ENCODE measurements at regions not wholly inside any gene's neighbourhood (a gene's known extent, or its start where the extent isn't known, plus 50 kb on each side); places are given as distances from the start of the nearest gene placed in this dataset.

DNA sequence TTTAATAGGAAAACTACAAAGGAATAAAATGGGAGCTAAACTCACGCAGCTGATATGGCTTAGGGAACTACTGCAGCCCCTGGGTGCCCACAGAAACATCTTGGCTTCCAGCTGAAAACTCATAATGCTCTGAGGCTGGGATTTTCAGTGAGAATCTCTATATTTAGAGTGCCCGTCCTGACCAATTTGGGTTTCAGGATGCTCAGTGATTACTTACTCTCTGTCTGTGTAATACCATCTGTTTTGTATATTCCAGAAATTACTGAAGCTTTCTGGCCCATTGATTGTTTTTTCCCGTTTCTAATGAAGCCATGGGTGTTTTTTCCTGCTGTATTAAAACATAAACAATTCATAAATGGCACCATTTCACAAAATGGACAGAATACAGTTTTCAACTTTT is 50.6 kb upstream of the ZNF385D start:
- no peak for DNase-seq (ENCODE audit: low spot score)

DNA sequence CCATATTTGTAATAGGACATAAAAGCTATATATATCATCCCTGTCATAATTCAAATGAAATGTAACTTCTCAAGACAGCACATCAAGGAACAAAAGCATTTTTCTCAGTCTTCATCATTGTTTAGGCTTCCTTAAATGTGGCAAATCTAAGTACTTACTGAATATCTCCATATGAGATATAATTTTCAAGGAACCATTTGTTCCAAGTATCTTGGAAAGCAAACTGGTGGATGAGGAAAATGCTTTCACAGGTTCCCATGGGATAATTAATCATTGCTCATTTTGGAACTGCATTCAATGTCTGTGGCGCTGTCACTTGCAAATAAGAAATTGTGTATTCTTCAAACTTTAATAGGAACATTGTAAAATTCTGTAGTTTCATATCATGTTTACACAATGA is 52.6 kb upstream of the ZNF385D start:
- DNase-seq (ENCODE audit: low spot score): no peak

DNA sequence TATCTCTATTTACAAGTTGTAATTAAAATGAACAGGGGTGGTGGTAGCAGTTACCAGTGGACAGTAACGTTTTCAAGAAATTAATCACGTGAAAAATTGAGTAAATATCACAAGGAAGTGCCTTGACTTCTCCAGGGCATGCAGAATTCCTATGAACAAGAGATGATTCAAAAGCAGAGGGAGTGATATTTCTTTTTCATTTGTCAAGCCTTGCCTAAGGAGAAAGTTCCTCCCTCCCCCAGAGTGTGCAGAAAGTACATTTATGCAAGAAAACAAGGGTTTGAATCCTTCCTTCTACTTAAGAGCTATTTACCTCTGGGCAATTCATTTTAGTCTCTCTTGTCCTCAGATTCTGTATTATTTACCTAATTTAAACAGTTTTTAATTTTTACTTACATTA is 53.3 kb upstream of the ZNF385D start:
- DNase-seq (ENCODE audit: low spot score): no peak

DNA sequence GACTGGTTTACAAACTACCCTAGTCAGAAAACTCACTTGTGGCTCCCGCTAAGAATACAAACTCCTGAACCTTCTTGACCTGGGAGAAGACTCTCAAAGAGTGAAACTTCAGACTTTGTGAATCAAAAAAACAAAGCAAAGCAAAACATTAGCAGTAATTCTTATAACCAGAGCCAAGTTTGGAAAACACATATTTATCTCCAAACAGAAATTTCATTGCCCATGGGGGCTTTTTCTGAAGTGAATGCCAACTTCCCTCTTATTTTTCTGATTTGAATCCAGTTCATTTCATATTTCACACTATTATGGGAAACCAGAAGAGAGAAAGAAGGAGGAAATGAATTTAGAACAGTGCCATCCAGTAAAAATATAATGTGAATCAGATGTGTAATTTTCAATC is 55.7 kb upstream of the ZNF385D start:
- DNase-seq (ENCODE audit: low spot score): no peak

DNA sequence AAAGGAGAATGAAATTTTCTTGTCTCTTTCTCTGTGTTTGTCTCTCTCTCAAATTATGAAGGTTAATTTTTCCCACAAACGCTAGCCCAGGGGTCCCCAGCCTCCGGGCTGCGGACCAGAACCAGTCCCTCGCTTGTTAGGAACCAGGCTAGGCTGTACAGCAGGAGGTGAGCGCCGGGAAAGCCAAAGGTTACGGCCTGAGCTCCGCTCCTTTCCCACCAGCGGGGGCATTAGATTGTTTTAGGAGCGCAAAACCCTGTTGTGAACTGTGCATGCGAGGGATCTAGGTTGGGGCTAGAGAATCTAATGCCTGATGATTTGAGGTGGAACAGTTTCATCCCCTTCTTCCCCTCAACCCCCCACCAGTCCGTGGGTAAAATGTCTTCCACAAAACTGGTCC is 74.7 kb upstream of the ZNF385D start:
- DNase-seq (ENCODE audit: low spot score): no peak

DNA sequence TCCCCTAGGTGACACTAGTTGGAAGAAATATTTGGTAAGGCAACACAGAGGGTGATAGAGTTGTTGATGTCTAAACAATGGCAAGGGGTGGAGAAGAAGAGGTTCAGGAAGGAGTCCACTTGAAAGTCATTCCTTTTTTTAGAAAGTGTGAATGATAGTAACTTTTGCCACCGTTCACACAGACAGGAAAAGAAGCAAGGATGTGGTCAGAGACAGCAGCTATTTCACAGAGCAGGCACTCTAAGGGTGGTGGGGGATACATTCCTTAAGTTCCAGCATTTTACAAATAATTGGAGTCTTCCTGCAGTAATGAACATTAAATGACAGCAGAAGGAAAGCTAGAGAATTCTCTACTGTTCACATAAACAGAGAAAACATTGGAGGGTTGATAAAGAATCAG is 75.4 kb upstream of the ZNF385D start:
- no peak for DNase-seq (ENCODE audit: low spot score)

DNA sequence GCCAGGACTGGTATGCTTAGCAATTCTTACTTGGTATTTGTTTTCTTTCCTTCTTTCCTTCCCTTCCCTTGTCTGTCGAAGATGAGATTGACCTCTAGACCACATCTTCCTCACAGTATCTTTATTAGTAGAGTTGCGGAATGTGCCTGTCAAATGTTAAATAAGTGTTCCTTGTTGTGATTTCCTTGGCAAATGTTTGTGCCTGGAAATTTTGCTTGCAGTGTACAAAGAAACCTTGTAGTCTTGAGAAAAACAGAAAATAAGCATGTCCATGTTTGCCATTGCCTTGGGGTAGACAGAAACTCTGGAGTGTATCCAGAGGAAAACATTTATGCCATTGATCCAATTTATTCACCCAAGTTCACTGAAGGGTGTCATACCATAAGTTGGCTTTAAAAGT is 79.5 kb upstream of the ZNF385D start:
- DNase-seq (ENCODE audit: low spot score): no peak

DNA sequence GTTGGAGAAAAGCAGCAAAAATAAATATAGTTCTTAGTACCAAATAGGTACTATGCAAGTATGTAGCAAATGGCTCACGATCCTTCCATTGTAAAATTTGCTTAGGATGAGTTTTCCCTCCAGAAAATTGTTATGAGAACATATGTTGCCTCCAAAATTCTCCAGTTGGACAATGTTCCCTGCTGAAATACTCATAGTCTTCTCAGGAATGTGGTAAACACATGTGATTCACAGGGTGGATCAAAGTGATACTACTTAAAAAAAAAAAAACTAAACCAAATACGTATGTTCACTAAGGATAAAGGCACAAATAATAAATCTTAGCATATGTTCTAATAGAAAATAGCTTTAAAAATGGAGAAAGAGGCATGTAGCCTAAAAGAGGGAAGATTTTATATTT is 84.3 kb upstream of the ZNF385D start:
- DNase-seq (ENCODE audit: low spot score): no peak

DNA sequence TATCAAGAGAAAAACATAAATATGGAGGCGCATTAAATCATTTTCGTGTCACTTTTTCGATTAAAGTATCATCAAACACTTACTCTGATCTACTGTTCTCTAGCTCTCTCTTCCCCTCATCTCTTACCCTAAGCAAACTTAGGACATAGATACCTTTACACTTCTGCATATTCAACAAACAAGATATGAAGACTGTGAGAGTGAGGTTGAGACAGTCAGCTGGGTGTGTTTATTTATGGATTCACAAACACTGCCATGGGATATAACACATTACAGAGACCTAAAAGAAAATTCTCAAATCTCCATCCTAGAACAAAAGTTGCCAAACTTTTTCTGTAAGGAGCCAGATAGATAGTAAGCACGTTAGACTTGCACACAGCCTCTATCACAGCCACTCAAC is 85.2 kb upstream of the ZNF385D start:
- no peak for DNase-seq (ENCODE audit: low spot score)

DNA sequence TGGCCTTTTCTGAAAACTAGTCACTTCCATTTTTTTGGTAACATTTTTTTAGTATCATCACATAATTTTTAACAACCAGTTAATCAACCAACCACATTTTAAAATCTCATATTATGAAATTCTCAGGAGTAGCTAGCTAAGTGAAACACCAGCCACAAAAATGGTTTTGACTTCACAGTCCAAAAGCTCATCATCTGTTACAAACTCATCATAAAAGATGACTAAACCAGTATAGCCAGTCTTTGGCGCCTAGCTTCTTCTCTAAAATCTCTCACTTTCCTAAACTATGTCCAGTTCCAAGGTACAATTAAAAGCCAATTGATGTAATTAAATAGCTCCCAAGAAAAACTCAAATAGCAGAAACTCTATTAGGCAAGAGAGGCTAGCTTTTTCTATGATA is 88.2 kb upstream of the ZNF385D start:
- no peak for DNase-seq (ENCODE audit: low spot score)

DNA sequence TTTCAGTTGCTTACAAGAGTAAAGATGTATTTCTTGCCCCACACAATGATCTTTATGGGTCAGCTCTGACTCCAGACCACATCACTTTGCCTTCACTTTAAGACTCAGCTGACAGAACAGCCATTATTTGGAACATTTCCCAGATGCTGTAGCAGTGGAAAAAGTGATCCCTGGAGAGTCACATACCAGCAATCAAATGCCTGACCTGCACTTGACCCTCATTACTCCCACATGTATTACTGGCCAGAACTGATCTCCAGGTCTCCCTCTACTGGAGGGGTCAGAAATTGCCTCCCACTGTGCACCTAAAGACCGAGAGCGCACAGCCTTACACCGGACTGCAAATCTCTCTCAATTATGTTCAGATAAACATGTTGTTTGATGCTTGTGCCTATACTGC is 88.6 kb upstream of the ZNF385D start:
- DNase-seq (ENCODE audit: low spot score): no peak

DNA sequence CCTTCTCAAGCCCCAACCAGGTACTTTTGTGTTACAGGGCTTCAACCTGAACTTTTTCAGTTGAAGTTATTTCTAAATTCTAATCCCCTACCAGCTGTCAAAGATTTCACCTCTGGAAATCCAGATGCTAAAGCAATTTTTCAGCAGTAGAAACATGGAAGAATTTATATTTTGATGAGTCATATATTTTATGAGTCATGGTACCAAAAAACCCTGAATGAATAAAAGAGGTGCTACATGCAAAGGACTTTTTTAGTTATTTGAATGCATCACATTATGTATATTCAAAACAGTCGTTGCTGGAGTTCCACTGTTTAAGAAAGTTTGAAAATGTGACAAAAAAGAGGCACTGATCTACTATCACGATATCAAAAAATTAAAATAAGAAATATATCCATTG is 96.0 kb upstream of the ZNF385D start:
- DNase-seq (ENCODE audit: low spot score): no peak

DNA sequence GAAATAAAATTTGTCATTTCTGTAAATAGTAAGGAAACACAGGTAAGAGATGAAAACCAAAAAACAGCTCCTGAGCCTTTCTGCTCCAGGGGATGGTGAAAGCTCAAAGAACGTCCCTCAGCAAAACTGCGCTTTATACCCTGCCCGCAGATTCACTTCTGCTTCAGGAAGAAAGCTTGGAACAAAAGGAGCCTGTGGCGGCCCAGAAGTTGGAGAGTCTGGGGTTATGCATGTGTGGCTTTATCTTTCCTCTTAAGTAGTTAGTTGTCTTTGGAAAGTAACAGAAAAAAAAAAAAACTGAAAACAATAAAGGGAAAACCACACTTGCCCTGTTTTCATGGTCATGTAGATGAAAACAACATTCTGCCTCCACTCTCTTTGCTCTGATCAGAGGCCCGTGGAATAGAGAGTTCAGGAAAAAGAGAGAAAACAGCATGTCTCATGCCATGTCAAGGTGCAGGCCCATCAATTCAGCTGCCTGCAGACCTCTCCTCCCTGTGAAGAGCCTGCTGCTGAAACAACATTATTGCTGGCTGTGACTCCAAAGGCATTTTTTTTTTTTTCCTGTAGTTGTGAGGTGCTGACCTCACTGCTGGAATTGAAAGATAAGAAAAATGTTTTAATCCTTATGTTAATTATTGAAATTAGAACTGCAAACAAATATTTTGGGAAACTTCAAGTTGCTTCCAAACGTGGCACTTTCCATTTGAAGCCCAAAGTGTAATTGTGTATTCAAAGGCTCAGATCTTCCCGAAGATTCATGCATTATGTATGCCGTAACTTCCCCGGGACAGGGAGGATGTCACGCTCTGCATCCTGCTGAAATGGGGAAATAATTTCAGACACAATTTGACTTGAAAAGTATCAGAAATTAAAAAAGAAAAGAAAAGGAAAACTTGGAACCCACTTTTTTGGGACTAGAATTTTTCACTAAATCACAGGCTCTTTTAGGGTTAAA is 108.4 kb upstream of the ZNF385D start:
- no peak for DNase-seq (ENCODE audit: low spot score)

DNA sequence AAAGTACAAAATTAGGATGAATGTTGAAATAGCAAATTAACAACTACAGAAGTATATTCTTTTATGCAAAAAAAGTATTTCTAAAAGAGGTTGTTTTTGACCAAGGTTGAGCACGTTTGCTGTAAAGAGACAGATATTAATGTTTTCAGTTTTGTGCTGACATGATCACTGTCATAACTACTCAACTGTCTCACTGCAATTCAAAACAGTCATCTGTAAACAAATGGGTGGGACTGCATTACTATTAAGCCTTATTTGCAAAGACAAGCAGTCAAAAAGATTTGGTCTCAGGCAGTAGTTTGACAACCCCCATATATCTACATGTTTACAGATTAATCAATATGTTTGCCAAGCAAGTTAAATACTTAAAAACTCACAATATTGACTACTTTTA is 109.1 kb upstream of the ZNF385D start:
- DNase-seq (ENCODE audit: low spot score): no peak

DNA sequence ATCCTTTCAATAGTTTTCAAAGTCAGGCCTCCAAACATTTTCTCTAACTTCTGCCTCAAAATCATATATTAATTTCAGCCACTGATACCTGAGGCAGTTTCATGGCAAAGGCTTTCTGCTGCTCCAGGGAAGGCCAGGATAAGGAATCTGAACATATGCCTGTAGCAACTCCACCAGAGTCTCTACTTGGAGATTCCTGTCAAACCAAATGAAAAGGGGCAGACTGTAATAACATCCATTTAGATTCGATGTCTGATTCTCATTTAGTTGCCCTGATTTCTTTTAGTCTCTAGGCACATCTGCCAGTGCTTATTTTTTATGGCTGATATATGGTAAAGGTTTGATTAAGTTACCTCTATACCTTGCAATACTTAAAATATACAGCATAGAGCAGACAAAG is 109.6 kb upstream of the ZNF385D start:
- DNase-seq (ENCODE audit: low spot score): no peak

DNA sequence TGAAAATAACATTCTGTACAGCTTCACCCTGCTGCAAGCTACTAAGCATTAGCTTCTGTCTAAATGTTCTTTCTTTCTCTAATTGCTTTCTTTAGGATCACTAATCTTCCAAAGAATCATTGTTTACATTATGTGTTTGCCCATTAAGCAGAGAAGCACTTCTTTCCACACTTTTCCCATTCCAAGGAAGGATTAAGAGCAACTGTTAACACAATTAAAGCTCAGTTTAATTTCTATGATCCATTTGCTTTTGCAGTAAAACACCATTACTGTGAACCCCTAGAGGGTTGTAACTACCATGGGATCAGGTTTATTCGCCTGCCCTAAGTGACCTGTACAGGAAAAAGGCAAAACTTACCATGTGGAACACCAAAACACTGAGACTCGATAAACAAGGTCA is 125.8 kb upstream of the ZNF385D start:
- no peak for DNase-seq (ENCODE audit: low spot score)

DNA sequence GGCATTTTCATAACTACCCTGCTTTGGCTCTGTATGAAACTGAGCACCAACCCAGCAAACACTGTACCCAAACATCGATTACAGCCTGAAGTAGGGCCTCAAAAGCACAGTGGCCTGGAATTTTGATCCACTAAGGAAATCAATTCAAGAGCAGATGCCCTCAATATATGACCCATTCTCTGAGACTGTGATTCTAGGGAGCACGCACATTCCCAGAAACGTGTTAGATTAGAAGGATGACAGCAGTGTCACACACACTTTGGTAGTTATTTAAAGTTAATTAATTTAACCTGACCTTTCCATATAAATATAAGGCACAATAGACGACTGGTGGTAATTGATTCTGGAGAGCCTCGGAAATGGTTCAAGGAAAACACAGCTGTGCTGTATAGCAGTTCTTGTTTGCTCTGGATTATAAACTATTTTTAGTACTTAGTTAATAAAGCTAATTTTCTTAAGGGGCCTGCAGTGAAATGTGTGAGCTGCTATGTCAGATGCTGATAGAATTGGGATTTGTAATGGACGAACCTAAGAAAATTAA is 126.3 kb upstream of the ZNF385D start:
- DNase-seq (ENCODE audit: low spot score): no peak

DNA sequence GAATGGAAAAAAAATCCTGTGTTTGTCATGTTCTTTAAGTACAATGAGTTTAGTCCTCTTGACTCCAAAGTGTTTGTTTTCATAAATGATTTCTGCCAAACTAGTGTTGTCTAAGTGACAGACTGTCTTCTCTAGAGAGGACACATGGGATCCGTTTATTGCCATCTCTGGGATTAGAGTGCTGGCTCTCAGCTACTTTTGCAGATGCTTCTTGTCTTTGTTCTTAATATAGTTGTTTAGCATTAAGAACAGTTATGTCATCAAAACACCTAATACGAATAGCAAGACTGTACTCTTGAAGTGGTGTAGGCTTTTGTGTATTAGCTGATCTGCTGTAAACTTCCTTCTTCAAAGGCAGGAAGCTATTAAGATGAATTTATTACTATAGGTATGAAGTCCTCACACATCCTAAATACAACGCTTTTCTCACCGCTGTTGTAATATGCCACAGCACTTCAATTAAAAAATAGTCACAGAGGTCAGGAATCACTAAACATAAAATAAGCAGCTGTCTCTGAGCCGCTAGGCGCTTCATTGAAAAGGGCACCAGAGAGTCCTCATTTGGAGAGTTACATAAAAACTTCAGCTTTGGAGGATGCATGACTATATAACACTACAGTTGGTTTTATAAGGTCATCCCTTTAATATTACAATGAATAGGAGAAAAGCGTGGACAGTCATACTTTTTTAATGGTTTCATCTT is 128.3 kb upstream of the ZNF385D start:
- DNase-seq (ENCODE audit: low spot score): no peak

DNA sequence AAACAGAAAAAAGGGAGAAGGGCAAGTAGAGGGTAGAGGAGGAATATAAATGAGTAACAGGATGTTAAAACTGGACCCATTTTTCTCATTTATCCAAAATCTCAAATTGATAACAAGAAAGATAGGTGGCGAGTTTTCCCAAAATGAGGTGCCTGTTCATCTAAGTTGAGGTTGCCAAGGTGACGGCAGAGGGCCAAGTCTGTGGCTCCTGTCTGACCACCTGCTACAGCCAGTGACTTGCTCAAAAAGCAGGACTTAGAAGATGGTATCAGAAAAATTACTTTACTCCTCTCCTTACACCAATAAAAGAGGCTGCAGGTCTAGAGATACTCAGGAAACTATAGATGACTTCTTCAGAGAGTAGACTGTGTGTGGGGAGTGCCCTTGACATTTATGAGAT is 137.6 kb upstream of the ZNF385D start:
- no peak for DNase-seq (ENCODE audit: low spot score)

DNA sequence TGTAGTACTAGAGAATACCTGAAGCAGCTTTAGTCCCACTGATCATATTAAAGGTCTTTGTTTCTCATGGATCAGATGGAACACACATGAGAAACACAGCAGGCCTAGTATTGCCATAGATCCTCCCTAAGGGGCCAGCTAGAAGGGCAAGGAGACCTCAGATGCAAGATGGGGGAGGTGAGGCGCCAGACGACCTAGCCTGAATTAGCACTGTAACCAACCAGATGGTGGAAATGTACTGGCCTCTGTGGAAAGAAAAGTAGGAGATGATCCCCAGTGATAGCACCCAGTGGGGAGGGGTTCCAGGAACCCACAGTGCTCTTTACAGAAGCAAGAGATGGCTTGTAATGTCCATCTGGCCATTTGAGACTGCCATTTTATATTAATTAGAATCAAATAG is 138.2 kb upstream of the ZNF385D start:
- no peak for DNase-seq (ENCODE audit: low spot score)

DNA sequence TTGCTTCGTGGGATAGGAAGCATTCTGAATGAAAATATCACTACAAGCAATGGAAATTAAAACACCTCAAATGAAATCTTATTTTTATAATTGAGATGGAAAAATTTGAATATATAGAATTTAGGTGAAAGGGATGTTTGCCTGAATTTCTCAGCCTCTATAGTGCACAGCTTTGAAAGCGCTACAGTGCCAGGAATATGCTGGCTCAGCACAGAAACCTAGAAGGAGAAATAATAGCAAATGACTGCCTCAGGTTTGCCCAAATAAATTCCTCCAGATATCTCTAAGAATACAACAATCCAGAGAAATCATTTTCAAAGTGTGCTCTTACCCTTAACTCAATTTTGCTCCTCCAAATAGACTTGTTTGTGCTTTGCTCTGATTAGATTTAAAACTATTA is 141.1 kb upstream of the ZNF385D start:
- no peak for DNase-seq (ENCODE audit: low spot score)

DNA sequence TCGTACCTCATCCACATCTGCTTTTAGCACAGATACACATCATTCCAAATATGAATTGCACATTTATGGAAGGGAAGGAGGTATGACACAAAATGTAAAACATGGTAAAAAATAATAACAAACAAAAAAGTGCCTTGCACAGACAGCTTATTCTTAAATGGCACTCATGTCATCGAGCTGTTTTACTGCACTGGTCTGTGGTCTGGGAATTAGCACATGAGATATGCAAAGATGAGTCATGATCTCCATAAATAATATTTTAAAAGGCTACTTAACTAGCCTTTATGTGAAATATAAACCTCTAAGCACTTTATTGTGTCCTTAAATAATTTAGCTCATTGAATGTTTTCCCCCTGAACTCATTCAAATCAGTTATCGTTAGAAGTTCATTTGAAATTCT is 142.2 kb upstream of the ZNF385D start:
- DNase-seq (ENCODE audit: low spot score): no peak
